Heart right ventricle (tissue), 16 donors: ENCODE measurements at regions not wholly inside any gene's neighbourhood (a gene's known extent, or its start where the extent isn't known, plus 50 kb on each side); places are given as distances from the start of the nearest gene placed in this dataset.
"Not testable (repeated sequence)": the region's sequence is repeated elsewhere in the genome, so short reads cannot be mapped to it uniquely, and the experiment has no call there.

Experiments
- ATAC-seq, 8 donors: fragments of 200-7000 bp; cut with Tn5 transposase; one replicate each; pipeline ENCODE4 v1.9.1; 2020; ENCODE audit warnings: mild to moderate bottlenecking in 8 of 8, moderate library complexity in 8 of 8, moderate number of reproducible peaks in 1 of 8
- DNase-seq, 2 donors: peaks; one replicate each; pipeline ENCODE4 v3.0.0-alpha.2; 2020
- H3K27ac ChIP-seq, 10 donors: fragments of 200-600 bp; sonication (generic) in 2 of 10; one replicate each; pipeline versions ENCODE4 v1.5.0 to v1.8.0; 2020 to 2022; ENCODE audit warnings: mild to moderate bottlenecking in 3 of 10
- H3K27me3 ChIP-seq, 7 donors: fragments of 200-600 bp; one replicate each; pipeline ENCODE4 v1.8.0; 2021 to 2022; ENCODE audit warnings: mild to moderate bottlenecking in 2 of 7
- H3K36me3 ChIP-seq, 9 donors: fragments of 200-600 bp; sonication (generic) in 1 of 9; one replicate each; pipeline versions ENCODE4 v1.5.0 to v1.8.0; 2020 to 2022; ENCODE audit warnings: mild to moderate bottlenecking in 2 of 9
- H3K4me1 ChIP-seq, 9 donors: fragments of 200-600 bp; sonication (generic) in 1 of 9; one replicate each; pipeline versions ENCODE4 v1.5.0 to v1.8.0; 2020 to 2022; ENCODE audit warnings: mild to moderate bottlenecking in 4 of 9
- H3K4me3 ChIP-seq, 10 donors: fragments of 200-600 bp; sonication (generic) in 2 of 10; one replicate each; pipeline versions ENCODE4 v1.5.0 to v1.8.0; 2020 to 2022; ENCODE audit warnings: mild to moderate bottlenecking in 7 of 10, moderate library complexity in 2 of 10
- H3K9me3 ChIP-seq, 11 donors: fragments of 200-600 bp in 10 of 11; sonication (generic) in 2 of 11; one replicate each; pipeline versions ENCODE4 v1.5.0 to v1.8.0; 2013 to 2022; ENCODE audit warnings: mild to moderate bottlenecking in 2 of 11, control low read depth in 1 of 11, moderate library complexity in 1 of 11
- WGBS, 2 donors: extraction: QIAGEN DNeasy Blood & Tissue Kit; methylation state at CpG; one replicate each; pipeline ENCODE4 v1.1.7; 2013; ENCODE audit warnings: inconsistent platforms in 1 of 2; 5-methylcytosine and 5-hydroxymethylcytosine counted together
- intact Hi-C, 10 donors: fragments of 100-400 bp; cut with DNase I; formaldehyde crosslinking; loops; one replicate each; pipeline versions ENCODE4 v1.11.1 to v1.14.2; 2022
- TF ChIP-seq, protein P1 (sequence below), 9 donors: fragments of 200-600 bp; sonication (generic) in 2 of 9; IDR thresholded peaks; one replicate each; pipeline versions ENCODE4 v1.5.0 to v1.8.0; 2021 to 2022; ENCODE audit warnings: antibody characterized with exemption in 9 of 9, mild to moderate bottlenecking in 5 of 9, moderate library complexity in 1 of 9
- donor health status: Arrhythmogenic right ventricular cardiomyopathy.
- donor health status: ischemic (EF 13 %, LVEDD 7.1; RV severe dilation, severe dysfunction).
- donor health status: healthy with polysubstance abuse.
- donor health status: DM: no; HTN: yes; CAD: no.
- donor health status: DM: no; HTN: no; CAD: no.
- donor health status: ischemic (EF 25% LVEDD 6.9; RV normal size, moderate dysfunction).
- donor health status: ischemic (EF 25% LVEDD 5.7; RV mildly dilated, moderate dysfunction).
- donor health status: healthy.
- donor health status: DM: yes; HTN: yes; CAD: no.
- donor health status: Ischemic cardiomyopathy.
- donor health status: ischemic (EF 35%, LVEDD 5.7; RV mildly dilated, moderate dysfunction).
- donor health status: nonischemic (EF 11% LVEDD 7.7; RV severe dilation, severe dysfunction).
- donor health status: DM: yes; HTN: yes; CAD: no.
- donor health status: PGD.
- donor health status: ischemic (EF 29% LVEDD 5.4; RV normal size, mild dysfunction).
- donor health status: nonischemic (EF 23%, LVEDD 6.1; RV moderate dilation, normal function).

DNA sequence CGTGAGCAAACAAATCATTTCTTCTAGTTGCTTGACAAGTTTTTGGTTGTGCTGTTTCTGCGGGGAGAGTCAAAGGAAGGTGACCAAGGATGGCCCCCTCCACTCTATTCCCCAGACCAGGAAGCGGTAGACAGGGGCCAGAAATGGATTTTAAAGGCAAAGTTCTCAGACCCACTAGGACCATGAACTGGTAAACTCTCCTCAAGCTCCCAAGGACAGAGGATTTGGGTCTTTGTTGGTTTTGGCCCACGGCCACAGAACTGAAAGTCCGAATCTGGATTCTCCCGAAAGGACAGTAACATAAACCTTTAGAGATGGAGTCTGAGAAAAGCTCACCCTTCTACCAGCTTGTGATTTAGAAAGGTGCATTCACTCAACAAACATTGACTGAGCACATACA lies 85.9 kb upstream of the C2CD4B start:
- Histone ChIP-seq H3K4me3 (no peak overlapping the region), H3K27ac (no peak overlapping the region), H3K4me1 (peaks cover 0 to 6% (median 0%) of the 10 kb centered on the region in 9 donors), H3K36me3 (no peaks in the 10 kb centered on the region), H3K9me3 (no peaks in the 10 kb centered on the region), H3K27me3 (peaks cover 0 to 4% (median 0%) of the 10 kb centered on the region in 7 donors)
- ATAC-seq (no peak), DNase-seq (no peak)
- 81 to 83% methylated on average over 6 of the region's 6 CpGs for WGBS, 2 donors
- TF ChIP-seq, protein P1, sequence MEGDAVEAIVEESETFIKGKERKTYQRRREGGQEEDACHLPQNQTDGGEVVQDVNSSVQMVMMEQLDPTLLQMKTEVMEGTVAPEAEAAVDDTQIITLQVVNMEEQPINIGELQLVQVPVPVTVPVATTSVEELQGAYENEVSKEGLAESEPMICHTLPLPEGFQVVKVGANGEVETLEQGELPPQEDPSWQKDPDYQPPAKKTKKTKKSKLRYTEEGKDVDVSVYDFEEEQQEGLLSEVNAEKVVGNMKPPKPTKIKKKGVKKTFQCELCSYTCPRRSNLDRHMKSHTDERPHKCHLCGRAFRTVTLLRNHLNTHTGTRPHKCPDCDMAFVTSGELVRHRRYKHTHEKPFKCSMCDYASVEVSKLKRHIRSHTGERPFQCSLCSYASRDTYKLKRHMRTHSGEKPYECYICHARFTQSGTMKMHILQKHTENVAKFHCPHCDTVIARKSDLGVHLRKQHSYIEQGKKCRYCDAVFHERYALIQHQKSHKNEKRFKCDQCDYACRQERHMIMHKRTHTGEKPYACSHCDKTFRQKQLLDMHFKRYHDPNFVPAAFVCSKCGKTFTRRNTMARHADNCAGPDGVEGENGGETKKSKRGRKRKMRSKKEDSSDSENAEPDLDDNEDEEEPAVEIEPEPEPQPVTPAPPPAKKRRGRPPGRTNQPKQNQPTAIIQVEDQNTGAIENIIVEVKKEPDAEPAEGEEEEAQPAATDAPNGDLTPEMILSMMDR (IDR thresholded peaks at IDR 0.05) = no peak
- intact Hi-C loops = loop anchor here in 5 of 10 donors (5.0 to 10.0 kb wide), 6 partner anchors 76 to 379 kb away; partner anchors contain the start of genes C2CD4A (in 1 of the 5), C2CD4B (in 1 of the 5) and VPS13C (in 1 of the 5)

DNA sequence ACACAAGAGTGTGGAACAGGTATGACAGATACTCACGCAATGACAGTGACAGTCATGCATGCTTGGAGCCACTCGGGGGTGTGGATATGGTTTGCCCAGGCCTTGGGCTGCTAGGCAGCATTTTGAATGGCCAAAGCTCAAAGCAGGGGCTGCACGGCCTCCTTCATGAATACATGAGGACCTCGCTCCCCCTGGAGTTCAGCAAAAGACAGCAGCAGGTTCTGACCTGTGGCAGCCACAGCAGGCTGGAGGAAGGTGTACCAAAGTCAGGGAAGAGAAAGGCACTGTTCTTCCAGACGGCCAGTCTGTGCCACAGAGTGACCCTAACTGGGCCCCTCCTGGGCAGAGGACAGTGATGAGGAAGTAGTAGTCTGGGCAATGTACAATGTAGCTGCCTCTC lies 88.2 kb upstream of the C2CD4B start:
- Histone ChIP-seq H3K9me3 (no peaks in the 10 kb centered on the region), H3K4me1 (peaks cover 0 to 6% (median 0%) of the 10 kb centered on the region in 9 donors), H3K4me3 (no peak overlapping the region), H3K36me3 (no peaks in the 10 kb centered on the region), H3K27ac (no peak overlapping the region), H3K27me3 (no peaks in the 10 kb centered on the region)
- intact Hi-C loops = loop anchor here in 5 of 10 donors (5.0 to 10.0 kb wide), 6 partner anchors 78 to 381 kb away; partner anchors contain the start of genes C2CD4A (in 1 of the 5), C2CD4B (in 1 of the 5) and VPS13C (in 1 of the 5)
- ATAC-seq (peak in 1 of 8 donors; percentile 31), DNase-seq (no peak)
- WGBS, 2 donors = 69 to 78% methylated on average over 5 of the region's 5 CpGs
- TF ChIP-seq, protein P1 (IDR thresholded peaks at IDR 0.05) = peak in 2 of 9 donors; percentile 15 to 18

DNA sequence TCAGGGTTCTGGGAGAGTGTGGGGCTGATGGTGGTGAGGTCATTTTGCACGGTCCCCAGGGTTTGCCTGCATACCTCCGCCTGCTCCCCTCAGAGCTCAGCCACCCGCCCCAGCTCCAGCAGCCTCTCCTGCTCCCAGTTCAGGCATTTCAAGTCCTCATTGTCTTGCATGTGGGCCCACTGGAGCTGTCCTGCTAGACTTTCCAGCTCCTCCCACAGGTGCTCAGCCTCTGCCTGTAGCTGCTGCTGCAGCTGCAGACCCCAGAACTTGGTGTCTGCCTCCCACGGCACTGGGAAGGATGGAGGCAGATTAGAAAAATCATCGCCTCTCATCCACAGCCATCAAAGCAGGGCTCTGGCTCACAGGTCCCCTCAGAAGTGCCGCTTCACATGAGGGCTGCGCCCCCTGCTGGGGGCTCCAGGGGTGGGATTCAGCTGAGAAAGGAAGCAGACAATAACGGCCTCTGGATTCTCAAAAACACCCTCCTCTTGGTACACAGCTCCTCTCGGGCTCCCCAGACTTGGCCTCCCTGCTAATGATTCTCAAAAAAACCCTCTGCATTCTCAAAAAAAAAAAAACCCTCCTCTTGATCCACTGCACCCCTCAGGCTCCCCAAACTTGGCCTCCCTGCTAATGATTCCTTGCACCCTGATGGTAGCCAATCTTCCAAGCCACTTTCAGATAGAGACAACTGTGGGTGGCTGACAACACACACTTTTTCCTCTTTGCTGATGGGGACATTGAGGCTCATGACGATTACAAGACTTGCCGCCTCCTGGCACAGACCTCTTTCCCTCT lies 89.3 kb upstream of the C2CD4B start:
- intact Hi-C loops = loop anchor here in 5 of 10 donors (5.0 to 10.0 kb wide), 6 partner anchors 80 to 382 kb away; partner anchors contain the start of genes C2CD4A (in 1 of the 5), C2CD4B (in 1 of the 5) and VPS13C (in 1 of the 5)
- H3K4me1 ChIP-seq = peaks cover 0 to 6% (median 0%) of the 10 kb centered on the region in 9 donors
- 33 to 41% methylated on average over 11 of the region's 11 CpGs for WGBS, 2 donors
- H3K27ac ChIP-seq = no peak overlapping the region
- H3K27me3 ChIP-seq = no peaks in the 10 kb centered on the region
- no peaks in the 10 kb centered on the region for H3K36me3 ChIP-seq
- H3K4me3 ChIP-seq = no peak overlapping the region
- TF ChIP-seq, protein P1 (IDR thresholded peaks at IDR 0.05) = peak; percentile 60 to 81 (median 77)
- no peaks in the 10 kb centered on the region for H3K9me3 ChIP-seq
- DNase-seq = peak; percentile 75 to 76
- peak; percentile 65 to 91 (median 77) for ATAC-seq

DNA sequence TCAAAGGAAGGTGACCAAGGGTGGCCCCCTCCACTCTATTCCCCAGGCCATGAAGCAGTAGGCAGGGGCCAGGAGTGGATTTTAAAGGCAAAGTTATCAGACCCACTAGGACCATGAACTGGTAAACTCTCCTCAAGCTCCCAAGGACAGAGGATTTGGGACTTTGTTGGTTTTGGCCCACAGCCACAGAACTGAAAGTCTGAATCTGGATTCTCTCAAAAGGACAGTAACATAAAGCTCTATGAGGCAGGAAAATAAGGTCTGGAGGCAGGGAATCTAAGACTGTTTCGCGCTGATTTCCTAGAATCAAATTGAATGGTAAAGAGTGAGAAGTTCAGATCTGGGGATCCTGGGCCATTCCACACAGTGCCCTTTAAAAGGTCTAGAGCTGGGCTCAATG lies 91.3 kb upstream of the C2CD4B start:
- not testable (repeated sequence) for ATAC-seq, H3K27me3 ChIP-seq, H3K27ac ChIP-seq, H3K4me1 ChIP-seq, H3K4me3 ChIP-seq, H3K36me3 ChIP-seq
- WGBS, 2 donors = 73 to 75% methylated on average over 2 of the region's 2 CpGs
- peaks cover 0 to 10% (median under 1%) of the 10 kb centered on the region in 11 donors for H3K9me3 ChIP-seq
- intact Hi-C loops = loop anchor here in 5 of 10 donors (5.0 to 10.0 kb wide), 5 partner anchors 82 to 192 kb away; partner anchors contain the start of genes C2CD4A (in 1 of the 5), C2CD4B (in 1 of the 5) and VPS13C (in 1 of the 5)
- DNase-seq = peak in 1 of 2 donors; percentile 38
